Neural cell (in vitro differentiated cells): ENCODE measurements at regions not wholly inside any gene's neighbourhood (a gene's known extent, or its start where the extent isn't known, plus 50 kb on each side); places are given as distances from the start of the nearest gene placed in this dataset.

Experiments
- H2AFZ ChIP-seq: fragments of 200-600, 300-800 bp; sonication (generic), shearing (Covaris generic); 2 replicates; pipeline ENCODE4 v1.6.0; 2014; ENCODE audit warnings: low read depth, mild to moderate bottlenecking, antibody characterized with exemption, low read length, moderate library complexity
- H3F3A ChIP-seq: fragments of 200-600 bp; shearing (Covaris generic); 2 replicates; pipeline ENCODE4 v1.6.1; 2016; ENCODE audit warnings: mild to moderate bottlenecking, moderate library complexity, mixed read lengths, antibody characterized with exemption, low read length; ENCODE audit not compliant: insufficient read depth, poor library complexity, severe bottlenecking
- H3K27ac ChIP-seq: fragments of 200-600, 300-800 bp; sonication (generic), shearing (Covaris generic); 2 replicates; pipeline ENCODE4 v1.5.1; 2014; ENCODE audit warnings: mild to moderate bottlenecking, low read length, moderate library complexity
- H3K27me3 ChIP-seq: fragments of 300-800, 200-600 bp; sonication (generic), shearing (Covaris generic); 2 replicates; pipeline ENCODE4 v1.6.0; 2014; ENCODE audit warnings: mild to moderate bottlenecking, low read depth, low read length, moderate library complexity; ENCODE audit not compliant: insufficient read depth
- H3K36me3 ChIP-seq: fragments of 300-800, 200-600 bp; sonication (generic), shearing (Covaris generic); 2 replicates; pipeline ENCODE4 v1.5.1; 2014; ENCODE audit warnings: mild to moderate bottlenecking, antibody characterized with exemption, low read length, moderate library complexity; ENCODE audit not compliant: insufficient read depth
- H3K4me2 ChIP-seq: fragments of 300-800, 200-600 bp; sonication (generic), shearing (Covaris generic); 2 replicates; pipeline ENCODE4 v1.6.0; 2014; ENCODE audit warnings: mild to moderate bottlenecking, low read length
- H3K4me3 ChIP-seq: fragments of 300-800, 200-600 bp; sonication (generic), shearing (Covaris generic); 2 replicates; pipeline ENCODE4 v1.5.1; 2014; ENCODE audit warnings: mild to moderate bottlenecking, low read length, moderate library complexity
- H3K79me2 ChIP-seq: fragments of 200-600 bp; shearing (Covaris generic); replicated peaks from 2 replicates; pipeline ENCODE4 v1.6.0; 2014; ENCODE audit warnings: mild to moderate bottlenecking, low read length, moderate library complexity; ENCODE audit not compliant: insufficient read depth
- H3K9ac ChIP-seq: fragments of 300-800, 200-600 bp; sonication (generic), shearing (Covaris generic); 2 replicates; pipeline ENCODE4 v1.6.1; 2016; ENCODE audit warnings: mild to moderate bottlenecking, low read length, mixed read lengths
- H3K9me2 ChIP-seq: fragments of 200-600 bp; shearing (Covaris generic); 2 replicates; pipeline ENCODE4 v1.6.1; 2016; ENCODE audit warnings: mild to moderate bottlenecking, low read length, mixed read lengths; ENCODE audit not compliant: insufficient read depth
- H3K9me3 ChIP-seq: fragments of 200-600, 300-800 bp; sonication (generic), shearing (Covaris generic); 2 replicates; pipeline ENCODE4 v1.6.1; 2016; ENCODE audit warnings: mild to moderate bottlenecking, mixed run types, low read length, moderate library complexity, mixed read lengths
- H4K20me1 ChIP-seq: fragments of 200-600 bp; shearing (Covaris generic); 2 replicates; pipeline ENCODE4 v1.6.1; 2016; ENCODE audit warnings: mild to moderate bottlenecking, mixed run types; ENCODE audit not compliant: insufficient read depth
- CTCF ChIP-seq: fragments of 450-650 bp; IDR thresholded peaks from 2 replicates; pipeline ENCODE4 v1.5.1; 2014; ENCODE audit warnings: antibody characterized with exemption, mild to moderate bottlenecking, moderate library complexity; ENCODE audit not compliant: poor library complexity, severe bottlenecking
- EP300 ChIP-seq: fragments of 450-650 bp; conservative IDR thresholded peaks from 2 replicates; pipeline ENCODE4 v1.6.1; 2014; ENCODE audit warnings: antibody characterized with exemption, mild to moderate bottlenecking, moderate library complexity; ENCODE audit not compliant: poor library complexity, severe bottlenecking
- EZH2 ChIP-seq: fragments of 200-600, 300-800 bp; shearing (Covaris generic), sonication (generic); IDR thresholded peaks from 2 replicates; pipeline ENCODE4 v1.6.1; 2014; ENCODE audit warnings: antibody characterized with exemption, low read length, borderline replicate concordance, mild to moderate bottlenecking; ENCODE audit not compliant: insufficient read depth, poor library complexity, severe bottlenecking
- MXI1 ChIP-seq: fragments of 450-650 bp; conservative IDR thresholded peaks from 2 replicates; pipeline ENCODE4 v1.6.1; 2014; ENCODE audit warnings: antibody characterized with exemption, mild to moderate bottlenecking; ENCODE audit not compliant: poor library complexity, severe bottlenecking
- POLR2AphosphoS5 ChIP-seq: IDR thresholded peaks from 2 replicates; pipeline ENCODE4 v1.6.1; 2012
- RAD21 ChIP-seq: fragments of 450-650 bp; conservative IDR thresholded peaks from 2 replicates; pipeline ENCODE4 v1.6.1; 2014; ENCODE audit warnings: antibody characterized with exemption, mild to moderate bottlenecking, moderate library complexity
- REST ChIP-seq: IDR thresholded peaks from 2 replicates; pipeline ENCODE4 v1.6.1; 2012; ENCODE audit warnings: borderline replicate concordance
- SMC3 ChIP-seq: fragments of 450-650 bp; conservative IDR thresholded peaks from 2 replicates; pipeline ENCODE4 v1.6.1; 2014; ENCODE audit warnings: antibody characterized with exemption, mild to moderate bottlenecking, moderate library complexity; ENCODE audit not compliant: poor library complexity
- TAF1 ChIP-seq: IDR thresholded peaks from 2 replicates; pipeline ENCODE4 v1.6.1; 2012; ENCODE audit warnings: low read depth

- Histone ChIP-seq H3K9me2 (no peaks in the 10 kb centered on the region), H4K20me1 (no peaks in the 10 kb centered on the region), H3K4me3 (no peak overlapping the region), H3F3A (no peaks in the 10 kb centered on the region), H3K27me3 (no peaks in the 10 kb centered on the region), H3K4me2 (no peak overlapping the region), H3K27ac (no peak overlapping the region), H3K79me2 (no peaks in the 10 kb centered on the region), H3K36me3 (no peaks in the 10 kb centered on the region), H2AFZ (no peak overlapping the region), H3K9me3 (no peaks in the 10 kb centered on the region), H3K9ac (no peak overlapping the region)
- TF ChIP-seq MXI1, result no peak
- no peak for TF ChIP-seq SMC3
- no peak for TF ChIP-seq POLR2AphosphoS5
- TF ChIP-seq REST, result no peak
- no peak for TF ChIP-seq TAF1
- TF ChIP-seq EP300, result no peak
- TF ChIP-seq CTCF, result no peak
- no peak for TF ChIP-seq EZH2
- no peak for TF ChIP-seq RAD21
These were observed 83.1 kb upstream of the LRRTM4 start for GRCh38 chr2:77604953-77605929.

- H3K27ac ChIP-seq, result no peak overlapping the region
- H3K27me3 ChIP-seq, result no peaks in the 10 kb centered on the region
- TF ChIP-seq EP300, result no peak
- no peak for TF ChIP-seq EZH2
- no peak for TF ChIP-seq POLR2AphosphoS5
- TF ChIP-seq MXI1, result no peak
- TF ChIP-seq CTCF, result no peak
- TF ChIP-seq RAD21, result no peak
- no peak for TF ChIP-seq TAF1
- TF ChIP-seq SMC3, result no peak
- TF ChIP-seq REST, result no peak
- no peaks in the 10 kb centered on the region for H3F3A ChIP-seq
- no peaks in the 10 kb centered on the region for H3K79me2 ChIP-seq
- H3K9me2 ChIP-seq, result no peaks in the 10 kb centered on the region
- no peaks in the 10 kb centered on the region for H4K20me1 ChIP-seq
- H3K9me3 ChIP-seq, result no peaks in the 10 kb centered on the region
- no peak overlapping the region for H3K9ac ChIP-seq
- no peaks in the 10 kb centered on the region for H3K36me3 ChIP-seq
- no peak overlapping the region for H3K4me3 ChIP-seq
- no peak overlapping the region for H2AFZ ChIP-seq
- H3K4me2 ChIP-seq, result no peak overlapping the region
These were observed 86.3 kb upstream of the LRRTM4 start for GRCh38 chr2:77608510-77608909.
